ENCODE measurements at regions not wholly inside any gene's neighbourhood (a gene's known extent, or its start where the extent isn't known, plus 50 kb on each side); places are given as distances from the start of the nearest gene placed in this dataset.

GRCh38 chr2:62291517-62292137 is 95.7 kb downstream of the B3GNT2 start:
- TF ChIP-seq CTCF (IDR thresholded peaks at IDR 0.05) (no peak), POLR2A (IDR thresholded peaks at IDR 0.05) (no peak), EP300 (IDR thresholded peaks at IDR 0.05) (no peak), POLR2AphosphoS5 (IDR thresholded peaks at IDR 0.05) (no peak)
